Mucosa of rectum (tissue), 2 donors: ENCODE measurements at regions not wholly inside any gene's neighbourhood (a gene's known extent, or its start where the extent isn't known, plus 50 kb on each side); places are given as distances from the start of the nearest gene placed in this dataset.

Source experiments
- H3K27ac ChIP-seq, 2 donors: one replicate each; pipeline ENCODE4 v1.7.0; 2013; ENCODE audit warnings: inconsistent platforms in 2 of 2, low read depth in 2 of 2, low read length in 2 of 2
- H3K27me3 ChIP-seq, 2 donors: one replicate each; pipeline ENCODE4 v1.7.0; 2013; ENCODE audit warnings: low read length in 2 of 2; ENCODE audit not compliant: control insufficient read depth in 2 of 2, insufficient read depth in 2 of 2
- H3K36me3 ChIP-seq, 2 donors: one replicate each; pipeline ENCODE4 v1.7.0; 2013; ENCODE audit warnings: low read length in 2 of 2; ENCODE audit not compliant: control insufficient read depth in 2 of 2, insufficient read depth in 2 of 2
- H3K4me1 ChIP-seq, 2 donors: one replicate each; pipeline ENCODE4 v1.7.0; 2013; ENCODE audit warnings: low read length in 2 of 2, mild to moderate bottlenecking in 1 of 2; ENCODE audit not compliant: control insufficient read depth in 2 of 2, insufficient read depth in 2 of 2
- H3K4me3 ChIP-seq, 2 donors: one replicate each; pipeline ENCODE4 v1.7.0; 2013; ENCODE audit warnings: low read length in 2 of 2
- H3K9ac ChIP-seq, 2 donors: one replicate each; pipeline ENCODE4 v1.7.0; 2013; ENCODE audit warnings: low read length in 2 of 2, low read depth in 1 of 2, mild to moderate bottlenecking in 1 of 2
- H3K9me3 ChIP-seq, 2 donors: one replicate each; pipeline ENCODE4 v1.7.0; 2013; ENCODE audit warnings: low read length in 2 of 2; ENCODE audit not compliant: control insufficient read depth in 2 of 2
- donor health status: healthy.
- donor health status: Normal muscosa, but diverticular disease.

DNA sequence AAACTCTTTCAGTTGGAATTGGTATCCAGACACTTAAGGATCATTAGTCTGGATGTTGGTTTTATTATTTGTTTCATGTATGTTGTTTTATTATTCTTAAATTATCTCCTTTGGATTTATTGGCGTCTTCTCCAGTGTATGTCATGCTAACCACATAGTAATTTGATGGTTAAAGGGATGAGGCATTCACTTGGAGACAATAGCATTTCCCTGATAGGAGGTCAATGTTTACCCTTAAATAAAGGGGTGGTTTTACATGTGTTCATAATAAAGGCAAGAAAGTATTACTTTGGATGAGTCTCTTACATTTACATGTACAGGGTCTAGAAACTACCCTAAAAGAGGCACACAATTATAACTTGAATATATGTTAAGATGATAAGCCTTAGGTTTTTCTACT, 51.2 kb upstream of the RNF144B start:
- Histone ChIP-seq H3K4me1 (no peaks in the 10 kb centered on the region), H3K27me3 (no peaks in the 10 kb centered on the region), H3K4me3 (no peak overlapping the region), H3K36me3 (no peaks in the 10 kb centered on the region), H3K9me3 (no peaks in the 10 kb centered on the region), H3K9ac (no peak overlapping the region), H3K27ac (no peak overlapping the region)

DNA sequence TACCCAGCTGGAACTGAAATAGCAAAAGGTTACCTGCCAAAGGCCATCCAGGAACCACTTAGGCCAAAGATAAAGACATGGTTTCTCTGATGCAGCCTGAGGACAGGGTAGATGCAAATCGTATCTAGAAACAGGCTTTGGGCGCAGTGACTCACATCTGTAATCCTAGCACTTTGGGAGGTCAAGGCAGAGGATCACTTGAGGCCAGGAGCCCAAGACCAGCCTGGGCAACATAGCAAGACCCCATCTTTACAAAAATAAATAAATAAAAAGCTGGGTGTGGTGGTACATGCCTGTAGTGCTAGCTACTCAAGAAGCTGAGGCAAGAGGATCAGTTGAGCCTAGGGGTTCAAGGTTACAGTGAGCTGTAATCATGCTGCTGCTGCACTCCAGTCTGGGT, 52.9 kb upstream of the RNF144B start:
- H3K27me3 ChIP-seq, result no peaks in the 10 kb centered on the region
- no peaks in the 10 kb centered on the region for H3K9me3 ChIP-seq
- no peak overlapping the region for H3K4me3 ChIP-seq
- no peaks in the 10 kb centered on the region for H3K36me3 ChIP-seq
- H3K27ac ChIP-seq, result no peak overlapping the region
- no peak overlapping the region for H3K9ac ChIP-seq
- H3K4me1 ChIP-seq, result no peaks in the 10 kb centered on the region

DNA sequence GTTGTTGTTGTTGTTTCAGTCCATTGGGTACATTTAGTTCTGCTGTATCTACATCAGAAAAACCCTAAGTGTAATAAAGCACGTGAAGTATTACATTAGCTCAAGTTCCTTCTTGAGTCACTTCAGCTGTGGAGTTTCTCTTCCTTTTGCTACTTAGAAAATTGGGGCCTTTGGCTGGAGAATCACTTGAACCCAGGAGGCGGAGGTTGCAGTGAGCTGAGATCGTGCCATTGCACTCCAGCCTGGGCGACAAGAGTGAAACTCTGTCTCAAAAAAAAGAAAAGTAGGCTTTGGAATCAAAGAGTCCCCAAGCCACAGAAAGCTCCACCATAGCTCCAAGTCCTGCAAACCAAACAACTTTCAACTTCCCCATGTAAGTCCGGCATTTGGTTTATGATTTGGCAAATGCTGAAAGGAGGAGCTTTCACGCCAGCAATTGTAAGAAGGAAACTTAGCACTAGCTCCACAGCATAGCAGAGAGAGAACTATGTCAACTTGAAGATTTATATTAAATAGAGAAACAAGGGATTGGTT, 56.5 kb upstream of the RNF144B start:
- H3K4me3 ChIP-seq, result no peak overlapping the region
- no peaks in the 10 kb centered on the region for H3K4me1 ChIP-seq
- H3K9ac ChIP-seq, result no peak overlapping the region
- no peaks in the 10 kb centered on the region for H3K9me3 ChIP-seq
- no peaks in the 10 kb centered on the region for H3K36me3 ChIP-seq
- peak overlapping the region in 1 of 2 donors; percentile 18 for H3K27ac ChIP-seq
- H3K27me3 ChIP-seq, result no peaks in the 10 kb centered on the region

DNA sequence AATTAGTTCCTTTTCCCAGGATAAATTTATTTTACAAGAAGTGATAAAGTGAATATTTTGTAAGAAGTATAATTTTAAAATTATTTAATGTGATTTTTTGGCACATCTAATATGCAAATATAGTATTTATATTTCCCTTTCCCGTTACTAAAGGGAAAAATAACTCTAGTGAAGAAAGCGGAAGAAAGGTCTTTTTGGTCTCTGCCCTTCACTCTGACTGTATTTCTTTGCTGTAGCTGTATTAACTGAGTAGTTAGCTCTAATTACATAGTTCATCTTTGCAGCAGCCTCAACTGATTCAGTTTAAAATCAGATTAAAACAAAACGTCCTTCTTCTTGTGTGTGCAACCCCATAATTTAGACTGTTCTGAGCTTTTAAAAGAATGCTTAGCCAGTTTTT, 57.4 kb upstream of the RNF144B start:
- no peak overlapping the region for H3K9ac ChIP-seq
- no peaks in the 10 kb centered on the region for H3K36me3 ChIP-seq

DNA sequence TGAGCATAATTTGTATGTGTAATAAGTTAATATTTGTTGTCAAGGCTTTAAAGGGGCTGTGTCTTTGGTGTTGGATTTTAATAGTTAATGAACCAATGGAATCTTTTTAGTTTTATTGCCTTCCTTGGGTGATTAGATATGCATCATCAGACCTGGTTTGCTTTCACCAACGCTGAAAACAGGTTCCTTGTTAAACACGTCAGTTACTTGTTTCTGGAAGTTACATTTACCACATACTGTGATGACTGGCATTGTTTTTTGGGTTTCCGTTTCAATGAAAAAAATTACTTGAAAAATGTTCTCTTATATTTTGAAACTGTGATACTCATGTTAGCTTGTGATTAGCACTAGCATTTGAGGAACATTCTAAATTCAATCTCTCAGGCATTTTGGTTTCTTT, 58.6 kb upstream of the RNF144B start:
- Histone ChIP-seq H3K9me3 (no peaks in the 10 kb centered on the region), H3K4me3 (no peak overlapping the region), H3K9ac (no peak overlapping the region), H3K27ac (peak overlapping the region; percentile 19 to 25), H3K36me3 (no peaks in the 10 kb centered on the region), H3K27me3 (no peaks in the 10 kb centered on the region), H3K4me1 (no peaks in the 10 kb centered on the region)

More for the DNA sequence above, 57.4 kb upstream of the RNF144B start:
- Histone ChIP-seq H3K27me3 (no peaks in the 10 kb centered on the region), H3K9me3 (no peaks in the 10 kb centered on the region), H3K4me1 (no peaks in the 10 kb centered on the region), H3K4me3 (no peak overlapping the region), H3K27ac (peak overlapping the region; percentile 38 to 55)

DNA sequence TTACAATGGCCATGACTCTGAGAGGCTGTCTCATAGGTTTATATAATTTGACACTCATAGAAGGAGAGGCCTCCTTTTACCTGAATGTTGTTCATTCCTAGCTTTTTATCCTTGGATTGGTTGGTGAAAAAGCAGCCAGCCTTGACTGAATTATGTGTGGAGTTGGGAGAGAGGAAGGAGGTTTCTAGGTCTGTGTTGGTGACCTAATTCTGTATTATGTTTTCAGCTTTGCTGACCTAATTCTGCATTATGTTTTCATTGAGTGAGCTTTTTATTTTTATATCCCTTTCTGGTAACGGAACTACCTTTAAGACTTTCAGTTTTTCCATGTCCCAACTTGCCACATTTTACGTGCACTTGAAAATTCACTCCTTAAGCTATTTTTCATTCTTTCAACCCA, 59.1 kb upstream of the RNF144B start:
- Histone ChIP-seq H3K4me3 (no peak overlapping the region), H3K27ac (peak overlapping the region; percentile 19 to 25), H3K9ac (no peak overlapping the region)

DNA sequence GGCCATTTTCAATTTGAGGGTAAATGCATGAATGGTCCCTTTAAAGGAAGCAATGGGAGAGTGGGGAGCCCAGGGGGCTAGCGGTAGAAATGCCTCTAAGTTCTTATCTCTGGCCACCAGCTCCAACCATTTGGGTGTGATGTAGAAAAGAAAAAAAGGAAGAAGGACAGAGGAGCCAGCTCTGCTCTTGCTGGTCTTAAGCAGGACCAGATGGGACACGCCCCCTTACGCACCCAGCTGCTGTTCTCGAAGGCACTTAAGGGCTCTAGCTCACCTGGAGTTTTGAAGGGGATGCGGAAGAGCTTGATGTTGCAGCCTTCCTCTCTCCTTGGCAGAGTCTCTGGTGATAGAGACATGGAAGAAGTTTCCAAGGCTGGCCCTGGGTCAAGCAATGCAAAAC, 59.5 kb upstream of the RNF144B start:
- Histone ChIP-seq H3K27ac (no peak overlapping the region), H3K9me3 (no peaks in the 10 kb centered on the region), H3K36me3 (no peaks in the 10 kb centered on the region), H3K4me1 (no peaks in the 10 kb centered on the region), H3K4me3 (no peak overlapping the region), H3K27me3 (no peaks in the 10 kb centered on the region), H3K9ac (no peak overlapping the region)

More for the DNA sequence above, 59.1 kb upstream of the RNF144B start:
- no peaks in the 10 kb centered on the region for H3K27me3 ChIP-seq
- no peaks in the 10 kb centered on the region for H3K9me3 ChIP-seq
- H3K4me1 ChIP-seq, result no peaks in the 10 kb centered on the region
- H3K36me3 ChIP-seq, result no peaks in the 10 kb centered on the region

DNA sequence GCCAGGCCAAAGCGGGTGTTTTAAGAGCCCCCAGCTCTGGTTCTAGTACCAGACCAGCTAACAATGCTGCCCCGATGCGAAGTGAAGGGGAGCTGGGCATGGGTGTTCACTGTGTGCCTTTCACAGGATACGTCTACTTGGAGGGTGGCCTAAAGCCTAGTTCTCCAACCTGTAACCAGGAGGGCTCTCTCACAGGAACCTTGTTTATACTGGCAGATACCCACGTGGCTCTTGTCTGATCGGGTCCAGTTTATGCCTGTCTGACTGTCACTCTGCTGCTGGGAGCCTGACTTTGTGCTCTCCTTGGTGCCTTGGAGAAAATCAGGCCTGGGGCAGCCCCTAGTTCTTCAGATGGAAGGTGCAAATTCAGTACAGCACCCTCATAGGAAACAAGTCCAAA, 60.2 kb upstream of the RNF144B start:
- Histone ChIP-seq H3K9me3 (no peaks in the 10 kb centered on the region), H3K36me3 (no peaks in the 10 kb centered on the region), H3K9ac (no peak overlapping the region), H3K27ac (no peak overlapping the region), H3K4me1 (no peaks in the 10 kb centered on the region), H3K27me3 (no peaks in the 10 kb centered on the region), H3K4me3 (no peak overlapping the region)

DNA sequence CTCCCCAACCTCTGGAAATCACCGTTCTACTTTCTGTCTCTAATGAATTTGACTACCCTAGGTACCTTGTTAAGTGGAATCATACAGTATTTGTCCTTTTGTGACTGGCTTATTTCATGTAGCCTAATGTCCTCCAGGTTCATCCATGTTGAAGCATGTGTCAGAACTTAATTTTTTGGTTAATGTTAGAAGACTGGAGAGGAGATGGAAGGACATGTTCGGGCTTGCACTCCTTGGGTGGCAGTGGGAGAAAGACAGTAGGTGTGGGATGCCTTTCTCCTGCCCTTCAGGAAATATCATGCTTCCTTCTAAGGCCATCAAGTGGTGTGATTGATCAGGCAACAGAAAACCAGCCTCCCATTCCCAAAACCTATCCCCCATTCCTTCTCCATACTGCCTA, 61.1 kb upstream of the RNF144B start:
- H3K4me3 ChIP-seq, result no peak overlapping the region
- H3K9ac ChIP-seq, result no peak overlapping the region
- H3K9me3 ChIP-seq, result no peaks in the 10 kb centered on the region
- no peaks in the 10 kb centered on the region for H3K27me3 ChIP-seq
- no peaks in the 10 kb centered on the region for H3K36me3 ChIP-seq
- no peak overlapping the region for H3K27ac ChIP-seq
- H3K4me1 ChIP-seq, result no peaks in the 10 kb centered on the region

DNA sequence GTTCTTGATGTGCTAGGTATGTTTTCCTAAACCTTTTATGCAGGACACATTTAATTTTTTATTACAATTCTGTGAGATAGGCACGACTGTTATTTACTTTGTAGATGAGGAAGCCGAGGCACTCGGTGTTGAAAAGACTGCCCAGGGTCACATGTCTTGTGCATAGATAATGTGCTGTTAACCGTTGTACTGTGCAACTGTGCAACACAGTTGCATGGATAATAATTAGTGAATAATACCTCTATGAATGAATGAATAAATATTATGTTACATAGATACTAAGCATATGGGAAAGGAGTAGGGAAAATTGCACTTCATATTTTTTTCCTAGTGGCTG, 60.3 kb upstream of the DEK start:
- Histone ChIP-seq H3K9ac (no peak overlapping the region), H3K27me3 (no peaks in the 10 kb centered on the region), H3K36me3 (no peaks in the 10 kb centered on the region), H3K4me3 (no peak overlapping the region), H3K9me3 (no peaks in the 10 kb centered on the region), H3K4me1 (no peaks in the 10 kb centered on the region), H3K27ac (no peak overlapping the region)
